Activated B cell treated with CpG ODN at 0.5 μM for 24 hours (primary cell): ENCODE measurements at regions not wholly inside any gene's neighbourhood (a gene's known extent, or its start where the extent isn't known, plus 50 kb on each side); places are given as distances from the start of the nearest gene placed in this dataset.
"Not testable (repeated sequence)": the region's sequence is repeated elsewhere in the genome, so short reads cannot be mapped to it uniquely, and the experiment has no call there.

ENCODE experiments used
- ATAC-seq: fragments of 200-7000 bp; cut with Tn5 transposase; one replicate; pipeline ENCODE4 v1.10.0; 2021; ENCODE audit warnings: low read depth, mild to moderate bottlenecking, moderate library complexity
- CTCF ChIA-PET: fragments of 350-600 bp; sonication (Branson Sonifier 250); formaldehyde crosslinking; loops from one replicate; lab custom pipeline; 2021; ENCODE audit warnings: antibody characterized with exemption; lab: Charles Lee
- POLR2A ChIA-PET: fragments of 350-600 bp; sonication (Branson Sonifier 250); formaldehyde crosslinking; loops from one replicate; lab custom pipeline; 2021; ENCODE audit warnings: antibody characterized with exemption; lab: Charles Lee
- DNase-seq: peaks from one replicate; pipeline ENCODE4 v3.0.0; 2022
- H3K27ac Mint-ChIP-seq: one replicate; pipeline ENCODE4 v1.8.0; 2020; ENCODE audit warnings: mixed read lengths
- H3K27me3 Mint-ChIP-seq: one replicate; pipeline ENCODE4 v1.8.0; 2021; ENCODE audit warnings: mixed read lengths
- H3K36me3 Mint-ChIP-seq: one replicate; pipeline ENCODE4 v1.8.0; 2021; ENCODE audit warnings: low read depth, mixed read lengths
- H3K4me1 Mint-ChIP-seq: one replicate; pipeline ENCODE4 v1.8.0; 2021; ENCODE audit warnings: mixed read lengths
- H3K4me3 Mint-ChIP-seq: one replicate; pipeline ENCODE4 v1.8.0; 2020; ENCODE audit warnings: mild to moderate bottlenecking, mixed read lengths
- H3K9me3 Mint-ChIP-seq: one replicate; pipeline ENCODE4 v1.8.0; 2020; ENCODE audit warnings: mixed read lengths
- CTCF ChIP-seq: fragments of 200-600 bp; IDR thresholded peaks from one replicate; pipeline ENCODE4 v1.8.0; 2022; ENCODE audit warnings: antibody characterized with exemption, mild to moderate bottlenecking
- intact Hi-C: fragments of 100-400 bp; cut with micrococcal nuclease; formaldehyde crosslinking; loops from one replicate; pipeline ENCODE4 v1.15.1; 2024

GRCh38 chr11:38667359-38667758 is 2069.3 kb upstream of the RAG2 start:
- Mint-ChIP-seq H3K36me3 (no peaks in the 10 kb centered on the region), H3K9me3 (peaks cover 9% of the 10 kb centered on the region), H3K4me3 (no peak overlapping the region), H3K27ac (no peak overlapping the region), H3K4me1 (no peaks in the 10 kb centered on the region), H3K27me3 (no peaks in the 10 kb centered on the region)
- ATAC-seq (no peak), DNase-seq (no peak)
- intact Hi-C loops: no loop called here
- ChIA-PET CTCF (no interaction called here), POLR2A (no interaction called here)
- TF ChIP-seq CTCF: no peak

- no peak overlapping the region for H3K4me3 Mint-ChIP-seq
- POLR2A ChIA-PET: no interaction called here
- no peak overlapping the region for H3K27ac Mint-ChIP-seq
- H3K4me1 Mint-ChIP-seq: no peaks in the 10 kb centered on the region
- peaks cover 3% of the 10 kb centered on the region for H3K9me3 Mint-ChIP-seq
- intact Hi-C loops: no loop called here
- no peaks in the 10 kb centered on the region for H3K36me3 Mint-ChIP-seq
- no peak for TF ChIP-seq CTCF
- no peaks in the 10 kb centered on the region for H3K27me3 Mint-ChIP-seq
- DNase-seq (no peak), ATAC-seq (no peak)
- CTCF ChIA-PET: no interaction called here
Measured at GRCh38 chr11:38648604-38649003, 2050.6 kb upstream of the RAG2 start.

- POLR2A ChIA-PET: no interaction called here
Measured at GRCh38 chr11:38646382-38646781, 2048.3 kb upstream of the RAG2 start.

GRCh38 chr11:38640854-38641253 is 2042.8 kb upstream of the RAG2 start:
- peaks cover 14% of the 10 kb centered on the region for H3K9me3 Mint-ChIP-seq
- H3K27me3 Mint-ChIP-seq: no peaks in the 10 kb centered on the region
- ATAC-seq (no peak), DNase-seq (no peak)
- no peaks in the 10 kb centered on the region for H3K36me3 Mint-ChIP-seq
- H3K4me3 Mint-ChIP-seq: no peak overlapping the region
- no peak overlapping the region for H3K27ac Mint-ChIP-seq
- H3K4me1 Mint-ChIP-seq: no peaks in the 10 kb centered on the region
- intact Hi-C loops: no loop called here
- no peak for TF ChIP-seq CTCF
- ChIA-PET CTCF (no interaction called here), POLR2A (no interaction called here)

More at GRCh38 chr11:38646382-38646781, 2048.3 kb upstream of the RAG2 start:
- H3K9me3 Mint-ChIP-seq: no peaks in the 10 kb centered on the region
- CTCF ChIA-PET: no interaction called here
- no peak overlapping the region for H3K4me3 Mint-ChIP-seq
- ATAC-seq (no peak), DNase-seq (no peak)
- H3K27ac Mint-ChIP-seq: no peak overlapping the region
- H3K36me3 Mint-ChIP-seq: no peaks in the 10 kb centered on the region
- intact Hi-C loops: no loop called here
- TF ChIP-seq CTCF: no peak
- H3K27me3 Mint-ChIP-seq: no peaks in the 10 kb centered on the region
- H3K4me1 Mint-ChIP-seq: no peaks in the 10 kb centered on the region

GRCh38 chr11:38612701-38613100 is 2014.7 kb upstream of the RAG2 start:
- CTCF ChIA-PET: no interaction called here
- H3K27ac Mint-ChIP-seq: no peak overlapping the region
- no peak for TF ChIP-seq CTCF
- POLR2A ChIA-PET: no interaction called here
- H3K36me3 Mint-ChIP-seq: no peaks in the 10 kb centered on the region
- no peaks in the 10 kb centered on the region for H3K27me3 Mint-ChIP-seq
- ATAC-seq (no peak), DNase-seq (no peak)
- H3K4me1 Mint-ChIP-seq: no peaks in the 10 kb centered on the region
- H3K9me3 Mint-ChIP-seq: peaks cover 11% of the 10 kb centered on the region
- no peak overlapping the region for H3K4me3 Mint-ChIP-seq
- intact Hi-C loops: no loop called here

- H3K4me3 Mint-ChIP-seq, H3K4me1 Mint-ChIP-seq, CTCF ChIA-PET: not testable (repeated sequence)
Measured at GRCh38 chr11:38601371-38601770, 2003.3 kb upstream of the RAG2 start.

More at GRCh38 chr11:38601371-38601770, 2003.3 kb upstream of the RAG2 start:
- H3K36me3 Mint-ChIP-seq, DNase-seq, H3K27ac Mint-ChIP-seq, H3K27me3 Mint-ChIP-seq, ATAC-seq, intact Hi-C loops, H3K9me3 Mint-ChIP-seq, POLR2A ChIA-PET: not testable (repeated sequence)
